B cell (primary cell): ENCODE measurements at regions not wholly inside any gene's neighbourhood (a gene's known extent, or its start where the extent isn't known, plus 50 kb on each side); places are given as distances from the start of the nearest gene placed in this dataset.

ENCODE experiments used
- ATAC-seq: fragments of 200-7000 bp; cut with Tn5 transposase; one replicate; pipeline ENCODE4 v1.10.0; 2021; ENCODE audit warnings: low read depth, mild to moderate bottlenecking, moderate number of reproducible peaks, moderate library complexity
- CTCF ChIA-PET: fragments of 350-600 bp; sonication (Branson Sonifier 250); formaldehyde crosslinking; loops from one replicate; lab custom pipeline; 2021; ENCODE audit warnings: antibody characterized with exemption, inconsistent platforms; lab: Charles Lee
- POLR2A ChIA-PET: fragments of 350-600 bp; sonication (Branson Sonifier 250); formaldehyde crosslinking; loops from one replicate; lab custom pipeline; 2021; ENCODE audit warnings: antibody characterized with exemption; lab: Charles Lee
- DNase-seq: peaks from one replicate; pipeline ENCODE4 v3.0.0; 2013
- H2AFZ ChIP-seq: 2 replicates; pipeline ENCODE4 v1.6.1; 2012; ENCODE audit warnings: mild to moderate bottlenecking, low read depth, low read length; ENCODE audit not compliant: insufficient read depth, poor library complexity, severe bottlenecking
- H3K27ac ChIP-seq, 2 donors: 1 replicate in 1 of 2; 2 replicates in 1 of 2; pipeline ENCODE4 v1.5.1; 2012 to 2013; ENCODE audit warnings: low read length in 2 of 2, mild to moderate bottlenecking in 2 of 2, moderate library complexity in 1 of 2
- H3K27me3 ChIP-seq, 4 experiments: fragments of 200-600 bp in 1 of 4; sonication (generic) in 1 of 4; replicated peaks in 1 of 4; 1 replicate in 2 of 4; 2 replicates in 2 of 4; pipeline versions ENCODE4 v1.6.1 to v1.7.0; 2013 to 2016; ENCODE audit warnings: low read length in 3 of 4, mild to moderate bottlenecking in 2 of 4, mixed read lengths in 1 of 4, moderate library complexity in 1 of 4; ENCODE audit not compliant: insufficient read depth in 4 of 4, control insufficient read depth in 3 of 4; ENCODE audit errors: control extremely low read depth in 1 of 4
- H3K36me3 ChIP-seq, 2 experiments: replicated peaks in 1 of 2; 1 replicate in 1 of 2; 2 replicates in 1 of 2; pipeline versions ENCODE4 v1.6.1 to v1.7.1; 2013; ENCODE audit warnings: low read length in 1 of 2; ENCODE audit not compliant: insufficient read depth in 2 of 2, control insufficient read depth in 1 of 2; ENCODE audit errors: control extremely low read depth in 1 of 2, extremely low read depth in 1 of 2
- H3K4me1 ChIP-seq, 2 donors: fragments of 200-600 bp in 1 of 2; sonication (generic) in 1 of 2; 1 replicate in 1 of 2; 2 replicates in 1 of 2; pipeline versions ENCODE4 v1.5.1 to v1.6.1; 2013 to 2017; ENCODE audit warnings: low read length in 2 of 2; ENCODE audit not compliant: control insufficient read depth in 2 of 2, insufficient read depth in 2 of 2
- H3K4me2 ChIP-seq: replicated peaks from 2 replicates; pipeline ENCODE3; 2012; ENCODE audit warnings: mild to moderate bottlenecking, low read depth, low read length; ENCODE audit not compliant: poor library complexity, severe bottlenecking
- H3K4me3 ChIP-seq, 5 experiments: fragments of 200-600 bp in 1 of 5; sonication (generic) in 1 of 5; 1 replicate in 3 of 5; 2 replicates in 2 of 5; pipeline versions ENCODE4 v1.5.1 to v1.7.0; 2011 to 2016; ENCODE audit warnings: low read length in 4 of 5, mild to moderate bottlenecking in 4 of 5, low read depth in 2 of 5, control low read depth in 1 of 5, moderate library complexity in 1 of 5; ENCODE audit not compliant: insufficient read depth in 1 of 5; ENCODE audit errors: control extremely low read depth in 1 of 5, extremely low read depth in 1 of 5
- H3K79me2 ChIP-seq: fragments of 200-600 bp; sonication (generic); one replicate; pipeline ENCODE4 v1.6.0; 2016; ENCODE audit warnings: low read length; ENCODE audit not compliant: control insufficient read depth, insufficient read depth
- H3K9ac ChIP-seq: fragments of 200-600 bp; sonication (generic); 2 replicates; pipeline ENCODE4 v1.6.1; 2017; ENCODE audit warnings: mild to moderate bottlenecking, low read length, moderate library complexity
- H3K9me3 ChIP-seq, 3 donors: one replicate each; pipeline versions ENCODE4 v1.6.1 to v1.7.1; 2013; ENCODE audit warnings: low read length in 2 of 3; ENCODE audit not compliant: control insufficient read depth in 2 of 3, insufficient read depth in 1 of 3; ENCODE audit errors: control extremely low read depth in 1 of 3
- H4K20me1 ChIP-seq: 2 replicates; pipeline ENCODE4 v1.6.0; 2012; ENCODE audit warnings: mild to moderate bottlenecking, low read length; ENCODE audit not compliant: insufficient read depth, control insufficient read depth, poor library complexity, severe bottlenecking
- H3K27ac Mint-ChIP-seq: one replicate; pipeline ENCODE4 v1.8.0; 2021; ENCODE audit warnings: mixed read lengths
- H3K27me3 Mint-ChIP-seq: one replicate; pipeline ENCODE4 v1.8.0; 2021; ENCODE audit warnings: mixed read lengths
- H3K4me1 Mint-ChIP-seq: one replicate; pipeline ENCODE4 v1.8.0; 2021; ENCODE audit warnings: mixed read lengths
- H3K4me3 Mint-ChIP-seq: one replicate; pipeline ENCODE4 v1.8.0; 2021; ENCODE audit warnings: mixed read lengths
- H3K9me3 Mint-ChIP-seq: one replicate; pipeline ENCODE4 v1.8.0; 2022; ENCODE audit warnings: mixed read lengths; ENCODE audit not compliant: insufficient read depth
- EZH2 ChIP-seq: IDR thresholded peaks from 2 replicates; pipeline ENCODE4 v1.6.1; 2012; ENCODE audit warnings: borderline replicate concordance, low read depth, mild to moderate bottlenecking, moderate library complexity, low read length; ENCODE audit not compliant: insufficient read depth, poor library complexity, severe bottlenecking
- WGBS: methylation state at CpG from one replicate; pipeline ENCODE4 v1.1.5; 2013; ENCODE audit warnings: missing lambda C conversion rate; ENCODE audit not compliant: insufficient coverage; 5-methylcytosine and 5-hydroxymethylcytosine counted together
- intact Hi-C: fragments of 100-400 bp; cut with micrococcal nuclease; formaldehyde crosslinking; loops from one replicate; pipeline ENCODE4 v1.10.0; 2022
- TF ChIP-seq, protein P1 (sequence below): fragments of 200-600 bp; IDR thresholded peaks from one replicate; pipeline ENCODE4 v1.8.0; 2022; ENCODE audit warnings: antibody characterized with exemption, mild to moderate bottlenecking

- CTCF ChIA-PET, result no interaction called here
- no peak overlapping the region for H2AFZ ChIP-seq
- Mint-ChIP-seq H3K9me3 (peaks cover 3% of the 10 kb centered on the region), H3K4me1 (no peaks in the 10 kb centered on the region), H3K27me3 (no peaks in the 10 kb centered on the region), H3K27ac (no peak overlapping the region), H3K4me3 (no peak overlapping the region)
- no peaks in the 10 kb centered on the region for H3K79me2 ChIP-seq
- no peak overlapping the region for H3K9ac ChIP-seq
- peaks cover 0 to 3% (median 0%) of the 10 kb centered on the region in 3 donors for H3K9me3 ChIP-seq
- ATAC-seq (no peak), DNase-seq (no peak)
- 94% methylated on average over 2 of the region's 10 CpGs for WGBS
- intact Hi-C loops, result no loop called here
- H3K4me2 ChIP-seq, result no peak overlapping the region
- no peaks in the 10 kb centered on the region for H3K27me3 ChIP-seq
- TF ChIP-seq, protein P1, sequence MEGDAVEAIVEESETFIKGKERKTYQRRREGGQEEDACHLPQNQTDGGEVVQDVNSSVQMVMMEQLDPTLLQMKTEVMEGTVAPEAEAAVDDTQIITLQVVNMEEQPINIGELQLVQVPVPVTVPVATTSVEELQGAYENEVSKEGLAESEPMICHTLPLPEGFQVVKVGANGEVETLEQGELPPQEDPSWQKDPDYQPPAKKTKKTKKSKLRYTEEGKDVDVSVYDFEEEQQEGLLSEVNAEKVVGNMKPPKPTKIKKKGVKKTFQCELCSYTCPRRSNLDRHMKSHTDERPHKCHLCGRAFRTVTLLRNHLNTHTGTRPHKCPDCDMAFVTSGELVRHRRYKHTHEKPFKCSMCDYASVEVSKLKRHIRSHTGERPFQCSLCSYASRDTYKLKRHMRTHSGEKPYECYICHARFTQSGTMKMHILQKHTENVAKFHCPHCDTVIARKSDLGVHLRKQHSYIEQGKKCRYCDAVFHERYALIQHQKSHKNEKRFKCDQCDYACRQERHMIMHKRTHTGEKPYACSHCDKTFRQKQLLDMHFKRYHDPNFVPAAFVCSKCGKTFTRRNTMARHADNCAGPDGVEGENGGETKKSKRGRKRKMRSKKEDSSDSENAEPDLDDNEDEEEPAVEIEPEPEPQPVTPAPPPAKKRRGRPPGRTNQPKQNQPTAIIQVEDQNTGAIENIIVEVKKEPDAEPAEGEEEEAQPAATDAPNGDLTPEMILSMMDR, result no peak
- TF ChIP-seq EZH2, result no peak
- no peak overlapping the region for H3K27ac ChIP-seq
- H3K36me3 ChIP-seq, result no peaks in the 10 kb centered on the region
- no peaks in the 10 kb centered on the region for H4K20me1 ChIP-seq
- POLR2A ChIA-PET, result no interaction called here
- H3K4me1 ChIP-seq, result no peaks in the 10 kb centered on the region
- H3K4me3 ChIP-seq, result no peak overlapping the region
Measured at GRCh38 chr2:21420553-21421335, 297.0 kb downstream of the TDRD15 start.

GRCh38 chr2:21422050-21422449 lies 298.3 kb downstream of the TDRD15 start:
- no peak overlapping the region for H3K4me3 Mint-ChIP-seq

More at GRCh38 chr2:21422050-21422449, 298.3 kb downstream of the TDRD15 start:
- Histone ChIP-seq H3K9ac (no peak overlapping the region), H3K79me2 (no peaks in the 10 kb centered on the region), H3K9me3 (peaks cover 0 to 3% (median 0%) of the 10 kb centered on the region in 3 donors), H3K36me3 (no peaks in the 10 kb centered on the region), H3K4me1 (no peaks in the 10 kb centered on the region), H2AFZ (no peak overlapping the region), H3K4me2 (no peak overlapping the region), H3K27me3 (no peaks in the 10 kb centered on the region), H4K20me1 (no peaks in the 10 kb centered on the region), H3K4me3 (no peak overlapping the region), H3K27ac (no peak overlapping the region)
- DNase-seq, result no peak
- TF ChIP-seq EZH2, result no peak
- TF ChIP-seq, protein P1, result no peak
- H3K9me3 Mint-ChIP-seq, result peaks cover 5% of the 10 kb centered on the region
- POLR2A ChIA-PET, result no interaction called here
- H3K27ac Mint-ChIP-seq, result no peak overlapping the region
- WGBS, result 0% methylated on average over 1 of the region's 2 CpGs
- CTCF ChIA-PET, result no interaction called here
- intact Hi-C loops, result no loop called here
- no peaks in the 10 kb centered on the region for H3K4me1 Mint-ChIP-seq
- no peak for ATAC-seq
- H3K27me3 Mint-ChIP-seq, result no peaks in the 10 kb centered on the region
